Mucosa of stomach (tissue), 1 donor: ENCODE measurements at regions not wholly inside any gene's neighbourhood (a gene's known extent, or its start where the extent isn't known, plus 50 kb on each side); places are given as distances from the start of the nearest gene placed in this dataset.

Experiments used
- H3K27me3 ChIP-seq: one replicate; pipeline ENCODE4 v1.7.0; 2013; ENCODE audit warnings: mild to moderate bottlenecking, low read length; ENCODE audit not compliant: control insufficient read depth, insufficient read depth
- H3K36me3 ChIP-seq: one replicate; pipeline ENCODE4 v1.7.0; 2013; ENCODE audit warnings: low read length; ENCODE audit not compliant: control insufficient read depth, insufficient read depth
- H3K4me1 ChIP-seq: one replicate; pipeline ENCODE4 v1.7.0; 2013; ENCODE audit warnings: mild to moderate bottlenecking, low read length; ENCODE audit not compliant: control insufficient read depth, insufficient read depth
- H3K4me3 ChIP-seq: one replicate; pipeline ENCODE4 v1.7.0; 2013; ENCODE audit warnings: low read length
- H3K9ac ChIP-seq: one replicate; pipeline ENCODE4 v1.7.0; 2013; ENCODE audit warnings: mild to moderate bottlenecking, low read length, moderate library complexity
- H3K9me3 ChIP-seq: one replicate; pipeline ENCODE4 v1.7.0; 2013; ENCODE audit warnings: mild to moderate bottlenecking, low read length, moderate library complexity; ENCODE audit not compliant: control insufficient read depth
- donor health status: Pancreatic carcinoma.

GRCh38 chr11:64447831-64448598 lies 89.1 kb downstream of the RPS6KA4 start:
- peaks cover 25% of the 10 kb centered on the region for H3K27me3 ChIP-seq
- H3K4me1 ChIP-seq, result peaks cover 22% of the 10 kb centered on the region
- no peaks in the 10 kb centered on the region for H3K36me3 ChIP-seq
- no peaks in the 10 kb centered on the region for H3K9me3 ChIP-seq
- no peak overlapping the region for H3K4me3 ChIP-seq
- H3K9ac ChIP-seq, result no peak overlapping the region

- Histone ChIP-seq H3K4me3 (no peak overlapping the region), H3K27me3 (peaks cover 27% of the 10 kb centered on the region), H3K9me3 (no peaks in the 10 kb centered on the region), H3K9ac (peak overlapping the region; percentile 17), H3K36me3 (no peaks in the 10 kb centered on the region), H3K4me1 (peaks cover 22% of the 10 kb centered on the region)
These were observed 89.8 kb downstream of the RPS6KA4 start for GRCh38 chr11:64448599-64449380.

DNA sequence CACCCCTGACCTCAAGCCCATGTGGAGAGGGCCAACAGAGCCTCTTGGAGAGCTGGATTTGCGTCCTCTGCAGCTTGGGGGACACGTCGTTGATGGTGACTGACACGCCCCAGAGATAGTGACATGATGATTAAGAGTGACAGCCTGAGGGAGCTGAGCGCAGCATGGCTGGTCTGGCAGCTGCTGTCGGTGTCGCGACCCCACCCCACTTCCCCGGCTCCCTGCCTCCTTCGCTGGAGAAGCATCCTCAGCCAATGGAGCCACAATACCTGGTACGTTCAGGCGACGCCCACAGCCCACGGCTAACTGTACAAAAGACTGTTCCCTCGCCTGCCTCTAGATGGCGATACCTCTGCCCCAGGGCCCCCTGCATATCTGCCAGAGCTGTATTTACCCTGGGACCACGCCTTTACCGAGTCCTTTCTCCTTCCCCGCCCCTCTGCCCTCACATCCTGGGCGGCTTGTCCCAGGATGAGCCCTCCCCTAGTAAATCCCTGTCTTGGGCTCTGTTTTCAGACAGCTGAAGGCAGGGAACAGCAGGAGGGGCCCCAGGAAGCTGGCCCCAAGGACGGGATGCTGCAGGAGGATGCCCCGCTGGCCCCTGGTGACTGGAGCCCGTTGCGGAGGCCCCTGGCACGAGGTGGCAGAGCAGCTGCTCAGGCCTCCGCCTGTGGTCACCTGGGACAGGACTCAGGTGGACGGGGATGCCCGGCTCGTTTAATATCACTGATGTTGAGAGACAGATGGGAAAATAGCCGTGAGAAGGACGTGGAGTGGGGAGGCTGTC lies 90.6 kb downstream of the RPS6KA4 start:
- Histone ChIP-seq H3K4me3 (no peak overlapping the region), H3K27me3 (peaks cover 30% of the 10 kb centered on the region), H3K9ac (peak overlapping the region; percentile 17), H3K36me3 (no peaks in the 10 kb centered on the region), H3K9me3 (no peaks in the 10 kb centered on the region), H3K4me1 (peaks cover 22% of the 10 kb centered on the region)

DNA sequence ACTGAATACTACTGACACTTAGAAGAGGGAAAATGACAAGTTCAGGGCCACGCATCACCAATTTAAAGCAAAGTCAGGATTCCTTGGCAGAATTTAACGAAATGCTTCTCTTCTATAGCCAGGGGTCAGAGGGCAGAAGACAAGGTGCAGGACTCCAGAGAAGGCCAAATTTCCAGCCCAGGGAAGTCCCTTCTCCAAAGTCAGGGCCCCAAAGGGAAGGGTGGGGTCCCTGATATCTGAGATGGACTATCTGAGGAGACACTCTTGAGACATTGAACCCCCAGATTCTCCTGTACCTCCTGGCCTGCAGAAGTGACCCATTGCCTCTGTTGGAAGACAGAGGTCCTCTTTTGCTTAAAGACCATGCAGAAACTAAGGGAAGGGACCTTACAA lies 91.2 kb downstream of the RPS6KA4 start:
- Histone ChIP-seq H3K4me1 (peaks cover 22% of the 10 kb centered on the region), H3K9ac (no peak overlapping the region), H3K36me3 (no peaks in the 10 kb centered on the region), H3K4me3 (no peak overlapping the region), H3K27me3 (peaks cover 27% of the 10 kb centered on the region), H3K9me3 (no peaks in the 10 kb centered on the region)

DNA sequence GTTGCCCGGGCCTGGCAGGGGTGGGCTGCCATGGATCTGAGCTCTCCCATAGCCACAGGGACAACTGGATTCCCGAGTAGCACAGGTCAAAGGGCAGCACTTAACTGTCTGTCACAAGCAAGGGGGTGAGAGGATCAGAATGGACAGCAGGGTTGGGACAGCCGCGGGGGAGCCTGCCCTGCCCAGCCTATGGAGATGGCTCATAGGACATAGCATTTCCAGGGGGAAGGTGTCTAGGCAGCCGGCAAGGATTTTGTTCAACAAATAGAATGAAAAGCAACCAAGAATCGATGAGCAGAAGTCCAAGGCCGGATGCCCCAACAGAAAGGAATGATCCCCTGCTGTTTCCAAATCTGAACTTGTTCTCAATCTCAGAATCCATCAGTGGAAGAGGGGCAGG lies 92.9 kb downstream of the RPS6KA4 start:
- no peaks in the 10 kb centered on the region for H3K9me3 ChIP-seq
- H3K4me1 ChIP-seq, result peaks cover 22% of the 10 kb centered on the region
- no peak overlapping the region for H3K4me3 ChIP-seq
- H3K36me3 ChIP-seq, result no peaks in the 10 kb centered on the region
- peaks cover 26% of the 10 kb centered on the region for H3K27me3 ChIP-seq
- no peak overlapping the region for H3K9ac ChIP-seq

DNA sequence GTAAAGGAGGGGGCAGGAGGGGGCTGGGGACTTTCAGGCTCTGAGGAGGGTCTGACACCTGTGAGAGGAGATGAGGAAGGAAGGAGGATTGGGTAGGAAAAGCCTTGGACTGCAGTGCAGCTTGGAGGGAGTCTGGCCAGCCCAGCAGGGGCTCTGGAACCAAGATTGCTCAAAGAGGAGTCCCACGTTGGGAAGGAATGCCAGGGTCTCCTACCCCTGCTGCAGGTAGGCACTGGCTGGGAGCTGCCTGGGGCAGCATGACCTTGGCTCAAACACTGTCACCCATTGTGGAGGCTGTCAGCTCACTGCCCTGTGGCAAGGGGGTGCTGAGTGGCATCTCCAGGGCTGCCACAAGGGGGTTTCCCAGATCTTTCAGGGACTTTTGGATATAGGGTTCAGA lies 94.5 kb downstream of the RPS6KA4 start:
- Histone ChIP-seq H3K36me3 (no peaks in the 10 kb centered on the region), H3K27me3 (peaks cover 17% of the 10 kb centered on the region)

DNA sequence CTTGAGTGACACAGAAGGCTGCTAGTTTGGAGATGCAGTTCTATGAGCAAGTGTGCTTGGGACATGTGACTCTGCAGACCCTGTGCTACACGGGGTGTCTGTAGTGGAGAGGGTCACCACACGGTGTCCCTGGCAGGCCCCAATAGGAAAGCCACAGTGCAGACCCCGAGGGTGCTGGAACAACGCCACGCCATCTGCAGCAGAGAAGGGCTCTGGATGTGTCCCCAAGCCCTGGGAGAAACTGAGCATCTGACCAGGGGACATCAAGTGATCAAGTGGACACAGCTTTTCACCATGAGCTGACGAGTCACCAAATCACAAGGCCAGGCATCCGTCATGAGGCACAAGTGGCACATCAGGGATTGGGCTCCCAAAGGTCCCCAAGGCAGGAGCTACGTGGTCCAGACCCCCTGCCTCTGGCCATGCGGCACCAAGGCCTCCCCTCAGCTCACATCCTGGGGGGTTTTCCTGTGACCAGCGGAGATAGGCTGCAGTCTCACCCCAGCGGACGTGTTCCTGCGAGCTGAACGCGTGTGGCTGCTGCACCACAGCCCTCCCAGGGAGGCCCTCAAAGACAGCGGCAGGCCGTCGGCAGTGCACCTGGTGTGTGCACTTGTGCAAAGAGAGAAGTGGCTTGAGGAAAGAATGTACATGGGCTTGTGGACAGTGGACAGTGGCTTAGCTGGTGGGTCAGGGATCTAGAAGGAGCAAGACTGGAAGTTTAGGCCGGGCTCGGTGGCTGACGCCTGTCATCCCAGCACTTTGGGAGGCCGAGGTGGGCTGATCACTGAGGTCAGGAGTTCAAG lies 96.7 kb downstream of the RPS6KA4 start:
- Histone ChIP-seq H3K4me1 (no peaks in the 10 kb centered on the region), H3K4me3 (no peak overlapping the region), H3K9ac (no peak overlapping the region), H3K27me3 (peaks cover 5% of the 10 kb centered on the region), H3K9me3 (no peaks in the 10 kb centered on the region), H3K36me3 (no peaks in the 10 kb centered on the region)

More for the DNA sequence above, 94.5 kb downstream of the RPS6KA4 start:
- no peak overlapping the region for H3K4me3 ChIP-seq
- H3K9ac ChIP-seq, result no peak overlapping the region
- H3K9me3 ChIP-seq, result no peaks in the 10 kb centered on the region
- H3K4me1 ChIP-seq, result peaks cover 15% of the 10 kb centered on the region

DNA sequence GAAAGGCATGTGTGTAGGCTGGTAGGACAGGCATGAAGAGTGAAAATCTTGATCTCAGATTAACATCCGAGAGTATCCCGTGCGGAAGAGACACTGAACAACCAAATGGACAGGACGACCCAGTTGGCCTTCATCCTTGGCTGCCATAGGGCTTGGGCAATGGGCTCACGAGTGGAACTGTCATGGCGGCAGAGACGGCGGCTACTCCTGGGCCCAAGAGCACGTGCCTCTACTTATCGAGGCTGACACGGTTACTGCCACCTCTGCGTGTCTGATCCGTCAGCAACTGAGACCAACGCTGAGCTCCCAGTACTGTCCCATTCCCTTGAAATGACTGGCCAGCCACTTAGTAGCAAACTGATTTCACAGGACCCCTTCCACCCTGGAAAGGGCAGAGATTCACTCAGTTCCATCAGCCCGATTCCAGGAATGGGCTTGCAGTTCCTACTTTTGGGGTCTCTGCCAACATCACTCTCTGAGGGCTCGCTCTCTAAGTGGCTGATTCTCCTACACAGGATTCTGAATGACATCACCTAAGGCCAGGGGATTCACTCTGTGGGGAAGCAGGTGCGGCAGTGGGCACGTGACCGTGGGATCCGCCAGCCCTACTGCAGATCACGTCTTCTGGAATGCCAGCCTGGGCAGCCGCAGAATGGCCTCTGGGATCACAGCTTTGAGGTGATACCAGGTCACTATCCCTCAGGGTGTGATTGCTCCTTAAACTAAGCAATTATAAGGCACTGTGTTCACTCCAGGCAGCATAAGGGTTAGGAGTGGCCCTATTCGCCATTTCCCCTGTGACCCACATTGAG lies 97.8 kb downstream of the RPS6KA4 start:
- Histone ChIP-seq H3K9ac (no peak overlapping the region), H3K9me3 (no peaks in the 10 kb centered on the region), H3K36me3 (no peaks in the 10 kb centered on the region), H3K4me3 (no peak overlapping the region), H3K27me3 (peaks cover 5% of the 10 kb centered on the region), H3K4me1 (no peaks in the 10 kb centered on the region)

- H3K4me1 ChIP-seq, result no peaks in the 10 kb centered on the region
- no peak overlapping the region for H3K4me3 ChIP-seq
- H3K36me3 ChIP-seq, result no peaks in the 10 kb centered on the region
- no peaks in the 10 kb centered on the region for H3K9me3 ChIP-seq
- peaks cover 5% of the 10 kb centered on the region for H3K27me3 ChIP-seq
- H3K9ac ChIP-seq, result no peak overlapping the region
These were observed 98.2 kb upstream of the SLC22A11 start for GRCh38 chr11:64457416-64458010.

DNA sequence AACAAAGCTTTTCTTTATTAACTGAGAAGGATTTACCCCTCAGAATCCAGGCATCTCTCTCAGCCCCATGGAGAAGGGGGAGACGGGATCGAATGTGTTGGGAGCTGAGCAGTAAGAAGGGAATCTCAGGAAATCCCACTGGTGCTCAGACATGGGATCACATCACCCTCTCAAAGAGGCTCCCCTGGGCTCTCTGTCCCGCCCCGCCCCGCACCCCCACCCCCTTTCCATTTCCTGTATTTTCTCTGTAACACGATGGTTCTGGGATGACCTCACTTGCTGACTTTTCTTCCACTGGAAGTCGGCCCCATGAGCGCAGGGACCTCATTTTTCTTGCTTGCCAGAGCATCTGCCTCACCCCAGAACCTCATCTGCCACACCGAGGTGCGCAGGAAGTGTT lies 96.7 kb upstream of the SLC22A11 start:
- Histone ChIP-seq H3K9me3 (no peaks in the 10 kb centered on the region), H3K9ac (no peak overlapping the region), H3K36me3 (no peaks in the 10 kb centered on the region), H3K27me3 (peaks cover under 1% of the 10 kb centered on the region), H3K4me3 (no peak overlapping the region), H3K4me1 (no peaks in the 10 kb centered on the region)
